Non-pigmented ciliary epithelial cell (primary cell): ENCODE measurements at regions not wholly inside any gene's neighbourhood (a gene's known extent, or its start where the extent isn't known, plus 50 kb on each side); places are given as distances from the start of the nearest gene placed in this dataset.
A peak's percentile ranks its signal among the peaks of the same experiment; 100 is the strongest.

Experiments
- DNase-seq: peaks from one replicate; pipeline ENCODE4 v3.0.0-alpha.2; 2010; ENCODE audit warnings: low read depth

DNA sequence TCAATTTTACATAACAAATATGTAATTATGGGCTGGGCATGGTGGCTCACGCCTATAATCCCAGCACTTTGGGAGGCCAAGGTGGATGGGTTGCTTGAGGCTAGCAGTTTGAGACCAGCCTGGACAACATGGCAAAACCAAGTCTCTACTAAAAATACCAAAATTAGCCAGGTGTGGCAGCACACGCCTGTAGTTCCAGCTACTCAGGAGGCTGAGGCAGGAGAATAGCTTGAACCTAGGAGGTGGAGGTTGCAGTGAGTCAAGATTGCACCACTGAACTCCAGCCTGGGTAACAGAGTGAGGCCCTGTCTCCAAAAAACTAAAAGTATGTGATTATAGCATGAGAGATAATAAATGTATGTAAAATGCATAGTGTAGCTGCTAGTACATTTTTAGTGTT lies 229.0 kb downstream of the PPARGC1A start:
- no peak for DNase-seq

DNA sequence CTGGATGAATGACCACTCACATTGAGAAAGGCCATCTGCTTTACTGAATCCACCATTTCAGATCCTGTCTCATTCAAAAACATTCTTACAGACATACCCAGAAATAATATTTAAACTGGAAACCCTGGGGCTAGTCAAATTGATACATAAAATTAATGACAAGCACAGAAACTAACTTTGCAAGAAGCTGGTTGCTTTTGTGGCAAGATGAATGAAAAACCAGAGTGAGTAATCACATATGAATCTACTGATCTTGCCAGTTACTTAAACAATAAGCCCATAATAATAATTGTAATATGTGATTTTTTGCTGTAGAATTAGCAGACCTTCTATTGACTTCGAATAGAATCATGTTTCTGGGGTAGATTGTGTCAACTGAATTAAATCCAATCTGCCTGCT lies 235.1 kb downstream of the PPARGC1A start:
- DNase-seq = peak; percentile 14

DNA sequence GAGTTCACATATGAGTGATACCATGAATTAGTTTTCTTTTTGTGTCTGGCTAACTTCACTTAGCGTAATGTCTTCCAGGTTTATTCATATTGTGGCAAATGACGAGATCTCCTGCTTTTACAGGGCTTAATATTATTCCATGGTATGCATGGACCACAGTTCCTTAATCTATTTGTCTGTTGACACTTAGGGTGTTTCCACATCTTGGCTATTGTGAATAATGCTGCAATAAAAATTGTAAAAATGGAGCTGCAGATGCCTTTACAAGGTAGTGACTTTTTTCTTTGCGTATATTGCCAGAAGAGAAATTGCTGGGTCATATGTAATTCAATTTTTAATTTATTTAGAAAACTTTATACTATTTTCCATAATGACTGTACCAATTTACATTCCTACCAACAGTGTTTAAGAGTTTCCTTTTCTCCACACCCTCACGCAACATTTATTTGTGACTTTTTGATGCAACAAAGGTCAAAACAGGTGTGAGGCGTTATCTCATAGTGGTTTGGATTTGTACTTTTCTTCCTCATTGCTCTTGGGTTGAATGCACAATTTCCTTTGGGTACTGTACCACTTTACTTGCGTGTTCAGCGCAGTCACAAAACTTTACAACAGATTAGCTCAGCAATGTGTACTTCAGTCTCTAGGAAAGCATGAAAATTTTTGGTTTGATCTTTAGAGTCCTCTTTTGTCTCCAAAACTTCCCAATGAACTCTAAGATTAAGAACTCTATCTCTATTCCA lies 240.8 kb downstream of the PPARGC1A start:
- DNase-seq = no peak

DNA sequence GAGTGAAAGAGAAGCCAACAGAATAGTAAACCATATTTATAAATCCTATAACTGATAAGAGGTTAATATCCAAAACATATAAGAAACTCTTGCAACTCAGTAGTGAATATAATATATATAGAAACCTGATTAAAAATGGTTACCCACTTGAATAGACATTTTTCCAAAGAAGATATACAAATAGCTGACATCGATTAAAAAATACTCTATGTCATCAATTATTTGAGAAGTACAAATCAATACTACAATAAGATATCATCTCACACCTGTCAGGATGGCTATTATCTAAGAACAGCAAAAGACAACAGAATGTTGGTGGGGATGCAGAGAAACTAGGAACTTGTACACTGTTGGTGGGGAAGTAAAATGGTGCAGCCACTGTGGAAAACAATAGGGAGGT lies 254.4 kb downstream of the PPARGC1A start:
- DNase-seq = no peak

DNA sequence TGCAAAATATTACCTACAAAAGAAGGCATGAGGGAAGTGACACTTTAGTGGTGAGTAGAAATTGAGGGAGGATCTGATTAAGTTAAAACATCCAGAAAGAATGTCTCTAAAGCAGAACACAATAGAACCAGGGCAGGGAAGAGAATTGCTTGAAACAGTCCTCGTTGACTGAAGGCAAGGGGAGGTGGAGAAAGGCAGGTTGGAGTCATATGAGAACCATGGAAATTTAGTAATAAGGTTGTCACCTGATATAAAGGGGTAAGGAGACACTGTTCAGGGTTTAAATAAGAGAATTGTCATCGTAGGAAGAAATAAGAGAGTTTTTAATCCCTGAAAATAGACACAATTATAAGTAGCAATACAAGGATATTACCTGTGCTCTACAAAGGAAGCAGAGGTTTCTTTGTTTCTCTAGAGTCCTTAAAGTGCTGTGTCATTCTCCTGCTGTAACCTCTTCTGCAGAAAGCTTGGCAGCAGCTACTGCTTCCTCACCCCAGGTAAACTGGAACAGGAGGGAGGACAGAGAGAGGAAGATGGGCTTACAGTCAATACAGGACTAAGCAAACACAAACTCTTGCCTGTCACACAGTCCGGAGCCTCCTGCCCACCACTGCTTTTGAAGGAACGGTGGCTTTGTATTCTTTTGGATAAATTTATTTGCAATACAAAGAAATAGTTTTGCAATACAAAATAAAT lies 258.4 kb downstream of the PPARGC1A start:
- DNase-seq = no peak

DNA sequence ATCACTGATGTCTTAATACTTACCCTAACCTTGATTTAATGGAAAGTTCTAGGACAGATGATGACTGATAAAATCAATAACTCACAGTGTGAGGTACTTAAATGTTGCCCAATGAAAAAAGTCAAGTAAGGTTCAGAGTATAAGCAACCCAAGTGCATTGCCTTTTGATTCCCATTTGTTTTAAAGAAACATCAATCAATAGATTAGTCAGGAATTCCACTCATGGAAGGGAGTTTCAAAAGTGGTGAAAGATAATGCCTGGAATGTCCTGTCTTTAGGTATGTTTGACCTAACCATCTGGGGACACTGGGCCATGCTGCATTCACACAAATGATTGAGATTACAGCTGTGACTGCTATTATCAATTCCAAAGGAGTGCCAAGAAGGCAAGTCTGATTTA lies 259.7 kb downstream of the PPARGC1A start:
- DNase-seq = no peak

DNA sequence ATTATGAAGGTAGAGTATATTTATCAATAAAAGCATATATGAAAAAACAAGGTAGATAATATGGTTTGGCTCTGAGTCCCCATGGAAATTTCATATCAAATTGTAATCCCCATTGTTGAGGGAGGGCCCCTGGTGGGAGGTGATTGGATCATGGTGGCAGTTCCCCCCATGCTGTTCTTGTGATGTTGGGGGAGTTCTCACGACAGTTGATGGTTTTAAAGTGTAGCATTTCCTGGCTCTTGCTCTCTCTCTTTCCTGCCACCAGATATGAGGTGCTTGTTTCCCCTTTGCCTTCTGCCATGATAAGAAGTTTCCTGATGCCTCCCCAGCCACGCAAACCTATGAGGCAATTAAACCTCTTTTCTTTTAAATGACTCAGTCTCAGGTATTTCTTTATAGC lies 260.4 kb downstream of the PPARGC1A start:
- DNase-seq = no peak

DNA sequence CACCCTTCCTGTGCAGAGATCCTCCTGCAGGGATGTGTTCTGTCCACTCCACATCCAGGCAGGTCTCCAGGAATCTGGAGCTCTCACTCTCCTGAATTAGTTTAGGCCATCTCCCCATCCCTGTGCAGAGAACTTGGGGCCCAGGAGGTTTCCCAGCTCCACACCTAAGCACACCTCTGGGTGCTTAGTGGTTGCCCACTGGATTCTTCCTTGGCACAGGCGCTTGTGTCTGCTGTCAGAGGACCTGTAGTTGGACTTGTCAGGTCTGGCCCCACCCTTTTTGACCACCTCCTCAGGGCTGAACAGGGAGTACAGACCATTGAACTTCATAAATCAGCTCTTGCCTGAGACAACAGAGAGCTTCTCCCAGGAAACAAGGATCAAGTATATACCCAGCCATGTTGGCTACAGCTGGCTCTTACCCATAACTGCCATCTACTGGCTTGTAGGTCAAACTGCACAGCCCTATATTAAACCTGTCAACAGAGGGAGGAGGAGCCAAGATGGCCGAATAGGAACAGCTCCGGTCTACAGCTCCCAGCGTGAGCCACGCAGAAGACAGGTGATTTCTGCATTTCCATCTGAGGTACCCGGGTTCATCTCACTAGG lies 275.5 kb downstream of the PPARGC1A start:
- peak; percentile 1 for DNase-seq

DNA sequence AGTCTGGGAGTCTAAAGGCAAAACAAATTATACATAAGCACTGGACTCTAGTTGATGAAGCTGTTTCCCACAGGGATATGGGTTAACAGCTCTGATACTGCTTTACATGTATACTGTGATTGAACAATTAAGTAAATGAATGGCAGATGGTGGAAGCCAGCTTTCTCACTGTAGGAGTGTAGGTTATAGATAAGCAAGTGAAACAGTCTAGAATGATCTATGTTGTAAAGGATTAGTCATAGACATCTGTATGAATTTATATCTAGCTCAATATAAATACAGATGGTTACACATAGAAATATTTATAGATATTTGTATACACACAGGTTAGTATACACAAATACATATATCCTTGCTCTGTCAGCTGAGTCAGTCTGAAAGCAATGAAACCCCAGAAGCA lies 276.1 kb downstream of the PPARGC1A start:
- no peak for DNase-seq

DNA sequence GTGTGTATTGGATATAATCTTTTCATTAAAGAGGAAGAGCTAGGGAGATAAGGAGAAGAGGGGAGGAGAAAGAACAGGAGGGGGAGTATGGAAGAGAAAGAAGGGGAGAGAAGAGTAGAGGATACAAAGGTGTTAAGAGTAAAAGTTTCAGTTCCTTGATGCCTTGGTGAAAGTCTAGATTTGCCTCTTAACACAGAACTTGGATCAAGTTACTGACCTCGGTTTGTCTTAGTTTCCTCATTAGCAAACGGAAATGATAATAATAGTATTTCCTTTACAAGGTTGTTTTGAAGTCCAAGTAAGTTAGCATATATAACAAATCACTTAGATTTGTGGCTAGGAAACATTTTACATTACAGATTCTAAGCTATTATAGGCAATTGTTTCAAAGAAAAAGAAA lies 287.1 kb downstream of the PPARGC1A start:
- no peak for DNase-seq

DNA sequence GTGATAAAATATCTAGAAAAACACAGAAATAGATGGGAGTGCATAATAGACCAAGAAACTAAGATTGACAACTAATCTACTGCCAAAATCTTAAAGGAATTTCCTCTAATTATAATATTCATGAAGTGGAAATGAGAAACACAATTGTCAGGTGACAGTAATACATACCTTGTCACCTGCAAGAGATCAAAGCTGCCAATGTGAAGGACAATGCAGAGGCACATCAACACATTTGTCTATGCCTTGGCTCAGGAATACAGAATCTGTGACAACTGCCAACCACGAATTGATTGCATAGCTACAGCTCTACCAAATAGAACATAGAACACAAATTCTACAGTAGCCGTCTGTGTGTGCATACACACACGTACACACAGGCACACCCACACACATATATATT lies 295.7 kb downstream of the PPARGC1A start:
- no peak for DNase-seq

DNA sequence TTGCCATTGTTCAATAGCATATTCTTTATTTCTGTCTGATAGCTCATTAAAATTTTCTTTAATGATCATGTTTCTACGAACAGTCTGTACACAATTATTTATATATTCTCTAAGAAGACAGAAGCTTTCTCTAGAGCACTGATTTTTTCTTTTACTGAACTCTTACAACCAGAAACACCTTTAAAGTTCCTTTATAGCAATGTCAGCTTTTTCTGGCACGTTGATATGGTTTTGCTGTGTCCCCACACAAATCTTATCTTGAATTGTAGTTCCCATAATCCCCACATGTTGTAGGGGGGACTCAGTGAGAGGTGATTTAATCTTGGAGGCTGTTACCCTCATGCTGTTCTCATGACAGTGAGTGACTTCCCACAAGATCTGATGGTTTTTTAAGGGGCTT lies 299.4 kb downstream of the PPARGC1A start:
- no peak for DNase-seq

DNA sequence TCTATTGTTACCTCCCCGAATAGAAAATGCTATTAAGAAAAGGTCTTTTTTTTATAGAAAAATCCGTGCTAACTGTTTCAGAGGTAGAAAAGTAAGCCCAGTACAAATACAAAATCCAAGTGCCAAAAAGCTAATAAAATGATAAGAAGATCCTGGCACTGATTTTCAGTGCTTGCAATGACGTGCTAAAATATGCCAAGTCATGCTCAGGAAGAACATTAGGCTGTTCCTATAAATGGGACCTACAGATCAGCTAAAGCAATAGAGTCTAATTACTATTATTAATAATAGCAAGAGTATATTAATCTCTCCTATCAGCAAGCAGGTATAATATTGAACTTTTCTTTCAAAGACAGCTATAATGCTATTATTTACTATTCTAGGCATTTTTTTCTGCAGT lies 305.8 kb downstream of the PPARGC1A start:
- no peak for DNase-seq

DNA sequence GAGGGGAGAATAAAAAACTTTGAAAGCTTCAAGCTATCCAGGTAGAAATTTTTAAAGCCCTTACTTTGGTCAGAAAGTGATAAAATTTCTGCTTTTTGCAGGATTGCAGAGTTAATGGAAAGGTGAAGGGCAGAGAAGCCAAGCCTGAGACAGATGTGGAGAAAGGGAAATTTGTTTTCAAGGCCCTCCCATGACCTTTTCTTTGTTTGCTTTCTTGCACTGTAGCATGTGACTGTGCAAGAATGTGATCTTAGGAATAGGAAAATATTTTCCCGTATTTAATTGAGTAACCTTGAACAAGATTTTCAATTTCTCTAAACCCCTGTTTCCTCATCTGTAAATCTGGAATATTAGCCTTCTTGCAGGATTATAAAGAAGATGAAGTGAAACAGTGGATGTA lies 307.2 kb downstream of the PPARGC1A start:
- DNase-seq = no peak

DNA sequence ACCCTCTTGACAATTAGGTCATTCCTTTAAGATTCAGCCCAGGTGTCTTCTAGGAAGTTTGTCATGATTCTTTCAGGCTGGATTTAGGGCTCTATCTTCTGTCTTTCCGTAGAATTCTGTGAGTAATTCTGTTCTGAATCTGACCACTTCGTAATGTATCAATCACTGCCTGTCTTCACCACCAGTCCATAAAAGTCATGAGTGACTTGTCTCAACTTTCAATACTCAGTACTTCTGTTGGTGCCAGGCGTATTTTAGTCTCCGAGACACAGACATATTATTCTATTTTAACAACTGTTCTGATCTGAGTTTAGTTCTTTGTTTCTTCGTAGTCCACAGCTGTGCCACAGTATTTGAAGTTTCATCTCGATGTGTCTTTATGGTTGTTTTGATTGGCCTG lies 310.7 kb downstream of the PPARGC1A start:
- no peak for DNase-seq

DNA sequence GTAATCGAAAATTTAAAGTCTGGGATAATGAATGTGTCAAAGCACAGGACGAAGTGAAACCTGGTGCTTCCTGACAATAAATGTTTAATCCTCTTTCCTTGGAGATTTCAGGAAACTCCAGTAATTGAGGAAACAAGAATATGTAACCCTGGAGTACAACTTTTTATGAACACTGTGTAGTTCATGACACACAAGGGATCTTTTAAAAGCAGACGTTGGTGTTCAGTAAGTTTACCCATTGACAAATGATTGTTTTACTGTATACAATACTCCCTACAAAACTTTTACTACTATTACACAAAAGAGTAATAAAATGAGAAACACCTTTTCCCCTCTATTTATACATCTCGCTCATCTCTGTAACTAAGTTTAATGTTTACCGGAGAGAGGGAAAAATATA lies 312.4 kb downstream of the PPARGC1A start:
- DNase-seq = no peak

DNA sequence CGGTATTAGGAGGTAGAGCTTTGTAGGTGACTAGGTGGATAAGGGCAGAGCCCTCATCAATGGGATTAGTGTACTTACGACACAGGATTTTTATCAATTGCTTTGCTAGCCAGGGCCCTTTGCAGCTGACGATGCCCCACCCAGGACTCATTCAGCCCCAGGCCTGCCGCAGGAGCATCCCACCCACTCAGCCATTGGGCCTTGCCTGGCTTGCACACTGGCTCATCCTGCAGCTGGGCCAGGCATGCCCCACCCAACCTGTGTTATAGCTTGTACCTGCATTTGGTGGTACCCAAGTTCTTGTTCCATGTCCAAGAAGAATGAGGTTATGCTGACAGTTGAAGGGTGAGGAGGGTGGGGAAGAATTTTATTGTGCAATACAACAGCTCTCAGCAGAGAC lies 317.5 kb downstream of the PPARGC1A start:
- no peak for DNase-seq

DNA sequence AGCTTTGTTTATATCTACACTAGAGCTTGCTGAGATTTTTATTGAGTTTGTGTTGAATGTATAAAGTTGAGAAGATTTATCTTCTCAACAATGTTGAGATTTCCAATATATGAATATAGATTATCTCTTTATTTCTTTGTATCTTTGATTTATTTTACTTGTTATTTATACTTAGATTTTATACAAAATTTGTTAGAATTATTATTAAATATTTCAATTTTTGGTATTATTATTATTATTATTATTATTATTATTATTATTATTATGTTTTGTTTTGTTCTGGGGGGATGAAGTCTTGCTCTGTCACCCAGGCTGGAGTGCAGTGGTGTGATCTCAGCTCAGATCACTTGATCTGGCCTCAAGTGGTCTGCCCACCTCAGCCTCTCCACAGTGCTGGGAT lies 322.5 kb downstream of the PPARGC1A start:
- no peak for DNase-seq

DNA sequence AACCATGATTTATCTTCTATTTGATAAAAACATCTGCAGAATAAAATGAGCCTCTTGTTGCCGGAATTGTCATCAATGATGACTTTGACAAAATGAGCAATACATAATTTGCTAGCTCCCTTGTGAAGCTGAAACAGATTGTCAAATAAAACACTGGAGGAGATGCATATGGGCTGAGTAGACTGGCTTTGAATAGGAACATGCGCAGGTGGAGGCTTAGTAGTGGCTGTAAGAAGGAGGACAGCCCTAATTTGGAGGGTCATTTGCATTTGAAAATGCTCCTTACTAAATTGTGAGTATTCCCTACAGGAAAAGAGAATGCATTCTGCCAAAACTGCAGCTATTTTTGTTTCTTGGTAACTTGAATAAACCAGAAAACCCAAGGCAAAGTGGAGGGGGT lies 329.1 kb downstream of the PPARGC1A start:
- DNase-seq = no peak

DNA sequence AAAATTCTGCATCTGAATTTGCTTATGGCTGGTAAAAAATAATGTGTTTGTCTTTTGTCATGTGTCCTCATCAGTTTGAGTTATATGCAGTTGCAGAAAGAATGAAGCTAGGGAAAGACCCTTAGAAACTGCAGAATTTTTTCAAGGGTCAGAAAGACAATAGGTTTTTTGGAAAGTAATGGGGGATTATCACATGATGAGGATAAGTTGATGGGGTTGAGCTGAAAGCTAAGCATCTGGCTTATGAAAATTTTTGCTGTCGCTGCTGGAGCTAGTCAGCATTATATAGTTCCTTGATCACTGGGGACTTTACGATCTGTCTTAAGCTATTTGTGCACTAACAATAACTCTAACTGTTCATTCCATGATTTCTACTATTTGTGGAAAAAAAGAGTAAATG lies 331.7 kb downstream of the PPARGC1A start:
- DNase-seq = no peak

DNA sequence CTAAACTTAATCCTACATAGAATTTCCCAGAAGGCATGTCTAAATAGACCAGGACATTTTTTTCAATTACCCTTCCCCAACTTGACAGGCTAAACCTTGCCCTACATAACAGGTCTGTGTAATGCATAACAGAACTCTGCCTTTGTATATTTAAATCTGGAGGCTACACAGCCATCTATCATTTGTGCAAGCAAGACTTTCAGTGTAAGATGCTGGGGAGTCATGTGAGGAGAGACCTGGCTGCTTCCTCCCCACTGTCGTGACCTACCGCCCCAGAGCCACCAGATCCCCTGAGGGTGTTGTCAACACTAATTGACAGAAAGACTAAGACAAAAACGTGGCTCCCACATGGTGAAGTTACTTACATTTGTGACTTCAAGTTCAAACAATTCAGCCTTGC lies 342.2 kb downstream of the PPARGC1A start:
- no peak for DNase-seq

DNA sequence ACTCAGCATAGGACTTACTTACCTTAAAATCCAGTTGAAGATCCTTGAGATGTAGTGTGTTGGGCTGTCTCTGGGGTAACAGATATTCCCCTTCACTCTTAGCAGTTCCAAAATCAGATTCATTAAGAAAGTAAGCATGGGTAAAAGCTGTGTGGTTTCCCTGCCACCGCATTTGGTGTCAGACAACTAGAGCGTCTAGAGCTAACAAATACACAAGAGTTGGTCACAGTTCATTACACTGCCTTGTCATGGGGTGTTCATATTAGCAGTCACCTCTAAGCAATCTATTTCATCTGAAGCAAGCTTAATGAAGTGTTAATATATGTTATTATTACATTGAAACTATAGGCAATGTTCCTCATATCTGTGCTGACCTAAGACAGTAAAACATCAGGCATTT lies 342.8 kb downstream of the PPARGC1A start:
- no peak for DNase-seq

DNA sequence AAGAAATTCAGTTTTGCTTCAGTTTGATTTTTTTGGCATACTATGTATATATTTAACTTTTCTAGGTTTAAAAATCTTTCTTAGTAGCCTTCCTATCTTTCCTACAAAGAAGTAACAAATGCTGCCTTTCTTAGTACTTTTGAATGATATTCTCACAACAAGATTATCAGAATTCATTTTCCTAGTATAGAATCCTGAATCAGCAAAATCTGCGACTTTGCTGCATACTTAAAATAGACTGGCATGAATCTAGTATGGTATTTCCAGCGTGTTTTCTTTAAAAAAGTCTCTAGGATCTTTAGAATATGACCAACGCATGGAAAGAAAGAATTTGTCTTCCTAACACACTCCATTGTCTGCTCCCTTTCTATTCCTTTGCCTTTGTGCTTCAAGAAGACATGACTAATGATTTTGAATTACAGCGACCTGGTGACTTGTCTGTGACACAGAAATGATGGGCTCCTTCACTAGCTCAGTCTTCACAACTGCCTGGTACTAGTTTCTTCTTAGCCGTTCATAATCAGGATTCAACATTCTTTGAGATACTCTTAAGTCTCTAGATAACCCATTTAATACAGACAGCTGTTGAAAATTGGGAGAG lies 349.8 kb downstream of the PPARGC1A start:
- no peak for DNase-seq
